GM19463 (cell line): ENCODE measurements at regions not wholly inside any gene's neighbourhood (a gene's known extent, or its start where the extent isn't known, plus 50 kb on each side); places are given as distances from the start of the nearest gene placed in this dataset.
"Not testable (repeated sequence)": the region's sequence is repeated elsewhere in the genome, so short reads cannot be mapped to it uniquely, and the experiment has no call there.

ENCODE experiments used
- ATAC-seq: cut with Tn5 transposase; IDR thresholded peaks from one replicate; pipeline ENCODE4 v1.9.1; 2021; ENCODE audit warnings: mild to moderate bottlenecking, moderate library complexity; ENCODE audit not compliant: unreplicated experiment

GRCh38 chr2:207216457-207216856, 50.7 kb upstream of the KLF7 start:
- no peak for ATAC-seq

- ATAC-seq: no peak
These were observed 51.7 kb upstream of the KLF7 start for GRCh38 chr2:207217442-207217841.

GRCh38 chr2:207219081-207219630, 53.4 kb upstream of the KLF7 start:
- no peak for ATAC-seq

- ATAC-seq: no peak
These were observed 54.1 kb upstream of the KLF7 start for GRCh38 chr2:207219676-207220501.

- no peak for ATAC-seq
These were observed 56.0 kb upstream of the KLF7 start for GRCh38 chr2:207221731-207222130.

- peak; percentile 92 for ATAC-seq
These were observed 57.3 kb upstream of the KLF7 start for GRCh38 chr2:207223051-207223450.

GRCh38 chr2:207224381-207224780, 58.6 kb upstream of the KLF7 start:
- no peak for ATAC-seq

- no peak for ATAC-seq
These were observed 59.2 kb upstream of the KLF7 start for GRCh38 chr2:207224791-207225482.

GRCh38 chr2:207225773-207226172, 60.0 kb upstream of the KLF7 start:
- no peak for ATAC-seq

GRCh38 chr2:207226243-207226642, 60.5 kb upstream of the KLF7 start:
- ATAC-seq: no peak

- no peak for ATAC-seq
These were observed 60.9 kb upstream of the KLF7 start for GRCh38 chr2:207226671-207227061.

- no peak for ATAC-seq
These were observed 61.5 kb upstream of the KLF7 start for GRCh38 chr2:207227062-207227748.

- ATAC-seq: no peak
These were observed 62.0 kb upstream of the KLF7 start for GRCh38 chr2:207227749-207228145.

- no peak for ATAC-seq
These were observed 62.7 kb upstream of the KLF7 start for GRCh38 chr2:207228402-207228801.

- no peak for ATAC-seq
These were observed 63.4 kb upstream of the KLF7 start for GRCh38 chr2:207229161-207229560.

GRCh38 chr2:207230261-207231105, 64.7 kb upstream of the KLF7 start:
- ATAC-seq: peak; percentile 57

GRCh38 chr2:207231106-207231865, 65.5 kb upstream of the KLF7 start:
- ATAC-seq: no peak

GRCh38 chr2:207231967-207232366, 66.2 kb upstream of the KLF7 start:
- ATAC-seq: no peak

GRCh38 chr2:207233141-207233540, 67.4 kb upstream of the KLF7 start:
- ATAC-seq: not testable (repeated sequence)

- no peak for ATAC-seq
These were observed 68.0 kb upstream of the KLF7 start for GRCh38 chr2:207233731-207234130.
